Glomerular endothelial cell (primary cell): ENCODE measurements at regions not wholly inside any gene's neighbourhood (a gene's known extent, or its start where the extent isn't known, plus 50 kb on each side); places are given as distances from the start of the nearest gene placed in this dataset.
"Not testable (repeated sequence)": the region's sequence is repeated elsewhere in the genome, so short reads cannot be mapped to it uniquely, and the experiment has no call there.

Experiments
- DNase-seq: peaks from one replicate; pipeline ENCODE4 v3.0.0-alpha.2; 2011; ENCODE audit warnings: low read depth, low spot score; ENCODE audit errors: extremely low read depth

GRCh38 chr3:135393159-135393558, 572.4 kb upstream of the PPP2R3A start:
- no peak for DNase-seq

GRCh38 chr3:135393898-135394525, 571.5 kb upstream of the PPP2R3A start:
- DNase-seq = no peak

- DNase-seq = no peak
Observed at GRCh38 chr3:135412475-135412874, 553.1 kb upstream of the PPP2R3A start.

GRCh38 chr3:135416182-135416581, 549.3 kb upstream of the PPP2R3A start:
- DNase-seq = no peak

GRCh38 chr3:135419155-135419554, 546.4 kb upstream of the PPP2R3A start:
- no peak for DNase-seq

- DNase-seq = no peak
Observed at GRCh38 chr3:135426508-135426907, 539.0 kb upstream of the PPP2R3A start.

- no peak for DNase-seq
Observed at GRCh38 chr3:135432402-135432801, 533.1 kb upstream of the PPP2R3A start.

- not testable (repeated sequence) for DNase-seq
Observed at GRCh38 chr3:135438889-135439597, 526.5 kb upstream of the PPP2R3A start.

GRCh38 chr3:135439632-135440031, 525.9 kb upstream of the PPP2R3A start:
- DNase-seq = not testable (repeated sequence)

- DNase-seq = no peak
Observed at GRCh38 chr3:135440233-135440632, 525.3 kb upstream of the PPP2R3A start.

- no peak for DNase-seq
Observed at GRCh38 chr3:135440746-135441145, 524.8 kb upstream of the PPP2R3A start.

- no peak for DNase-seq
Observed at GRCh38 chr3:135444058-135444457, 521.5 kb upstream of the PPP2R3A start.

GRCh38 chr3:135447483-135447882, 518.0 kb upstream of the PPP2R3A start:
- DNase-seq = no peak

- no peak for DNase-seq
Observed at GRCh38 chr3:135448520-135448919, 517.0 kb upstream of the PPP2R3A start.

- no peak for DNase-seq
Observed at GRCh38 chr3:135449046-135449445, 516.5 kb upstream of the PPP2R3A start.

- DNase-seq = no peak
Observed at GRCh38 chr3:135451037-135451785, 514.3 kb upstream of the PPP2R3A start.

- DNase-seq = no peak
Observed at GRCh38 chr3:135452881-135453280, 512.6 kb upstream of the PPP2R3A start.

- no peak for DNase-seq
Observed at GRCh38 chr3:135453326-135453725, 512.2 kb upstream of the PPP2R3A start.

- no peak for DNase-seq
Observed at GRCh38 chr3:135454890-135455289, 510.6 kb upstream of the PPP2R3A start.

- no peak for DNase-seq
Observed at GRCh38 chr3:135456108-135456790, 509.3 kb upstream of the PPP2R3A start.
